Thoracic aorta (tissue), 2 donors: ENCODE measurements at regions not wholly inside any gene's neighbourhood (a gene's known extent, or its start where the extent isn't known, plus 50 kb on each side); places are given as distances from the start of the nearest gene placed in this dataset.
"Not testable (repeated sequence)": the region's sequence is repeated elsewhere in the genome, so short reads cannot be mapped to it uniquely, and the experiment has no call there.

Experiments
- ATAC-seq: fragments of 150-250 bp; one replicate; pipeline ENCODE4 v1.8.0; 2017; ENCODE audit warnings: low read depth; ENCODE audit not compliant: insufficient number of reproducible peaks, low FRiP score
- DNase-seq: peaks from one replicate; pipeline ENCODE4 v3.0.0-alpha.2; 2020; ENCODE audit warnings: low spot score
- H3K27ac ChIP-seq, 2 donors: fragments of 200-600 bp; sonication (generic); 1 replicate in 1 of 2; 2 replicates in 1 of 2; pipeline ENCODE4 v1.5.1; 2016; ENCODE audit warnings: mild to moderate bottlenecking in 2 of 2, moderate library complexity in 2 of 2
- H3K27me3 ChIP-seq: fragments of 200-600 bp; sonication (generic); replicated peaks from 2 replicates; pipeline ENCODE4 v1.6.0; 2016; ENCODE audit warnings: mild to moderate bottlenecking; ENCODE audit not compliant: insufficient read depth
- H3K36me3 ChIP-seq: fragments of 200-600 bp; sonication (generic); one replicate; pipeline ENCODE4 v1.5.1; 2016
- H3K4me1 ChIP-seq, 2 donors: fragments of 200-600 bp; sonication (generic); 1 replicate in 1 of 2; 2 replicates in 1 of 2; pipeline versions ENCODE4 v1.5.1 to v1.6.0; 2016; ENCODE audit warnings: low read depth in 2 of 2, mild to moderate bottlenecking in 1 of 2; ENCODE audit not compliant: control insufficient read depth in 1 of 2
- H3K4me3 ChIP-seq: fragments of 200-600 bp; sonication (generic); 2 replicates; pipeline ENCODE4 v1.5.1; 2016; ENCODE audit warnings: mild to moderate bottlenecking
- H3K9me3 ChIP-seq: fragments of 200-600 bp; sonication (generic); 2 replicates; pipeline ENCODE4 v1.5.1; 2016
- TF ChIP-seq, protein P1 (sequence below): fragments of 200-600 bp; sonication (generic); IDR thresholded peaks from one replicate; pipeline ENCODE4 v1.5.1; 2019; ENCODE audit warnings: antibody characterized with exemption

DNA sequence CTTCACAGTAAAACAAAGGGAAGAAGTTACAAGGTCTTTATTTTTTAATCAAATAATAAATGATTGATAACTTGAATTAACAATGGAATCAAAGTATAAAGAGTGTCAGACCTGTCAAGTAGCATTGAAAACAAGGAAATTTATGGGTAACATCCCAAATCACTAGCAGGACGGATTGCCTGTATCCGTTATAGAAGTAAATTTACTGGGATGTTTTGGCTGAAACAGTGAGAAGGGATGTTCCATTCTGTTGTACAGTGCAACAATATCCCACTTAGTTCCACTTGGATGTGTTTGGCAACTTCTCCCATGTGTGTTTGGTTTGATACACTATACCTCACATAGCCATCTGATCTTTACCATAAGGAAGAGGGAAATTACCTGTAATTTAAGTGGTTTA is 421.0 kb upstream of the CHD1 start:
- no peaks in the 10 kb centered on the region for H3K36me3 ChIP-seq
- no peaks in the 10 kb centered on the region for H3K9me3 ChIP-seq
- no peak overlapping the region for H3K27ac ChIP-seq
- DNase-seq (no peak), ATAC-seq (no peak)
- no peak overlapping the region for H3K4me3 ChIP-seq
- H3K27me3 ChIP-seq = no peaks in the 10 kb centered on the region
- H3K4me1 ChIP-seq = no peaks in the 10 kb centered on the region
- TF ChIP-seq, protein P1, sequence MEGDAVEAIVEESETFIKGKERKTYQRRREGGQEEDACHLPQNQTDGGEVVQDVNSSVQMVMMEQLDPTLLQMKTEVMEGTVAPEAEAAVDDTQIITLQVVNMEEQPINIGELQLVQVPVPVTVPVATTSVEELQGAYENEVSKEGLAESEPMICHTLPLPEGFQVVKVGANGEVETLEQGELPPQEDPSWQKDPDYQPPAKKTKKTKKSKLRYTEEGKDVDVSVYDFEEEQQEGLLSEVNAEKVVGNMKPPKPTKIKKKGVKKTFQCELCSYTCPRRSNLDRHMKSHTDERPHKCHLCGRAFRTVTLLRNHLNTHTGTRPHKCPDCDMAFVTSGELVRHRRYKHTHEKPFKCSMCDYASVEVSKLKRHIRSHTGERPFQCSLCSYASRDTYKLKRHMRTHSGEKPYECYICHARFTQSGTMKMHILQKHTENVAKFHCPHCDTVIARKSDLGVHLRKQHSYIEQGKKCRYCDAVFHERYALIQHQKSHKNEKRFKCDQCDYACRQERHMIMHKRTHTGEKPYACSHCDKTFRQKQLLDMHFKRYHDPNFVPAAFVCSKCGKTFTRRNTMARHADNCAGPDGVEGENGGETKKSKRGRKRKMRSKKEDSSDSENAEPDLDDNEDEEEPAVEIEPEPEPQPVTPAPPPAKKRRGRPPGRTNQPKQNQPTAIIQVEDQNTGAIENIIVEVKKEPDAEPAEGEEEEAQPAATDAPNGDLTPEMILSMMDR = no peak

DNA sequence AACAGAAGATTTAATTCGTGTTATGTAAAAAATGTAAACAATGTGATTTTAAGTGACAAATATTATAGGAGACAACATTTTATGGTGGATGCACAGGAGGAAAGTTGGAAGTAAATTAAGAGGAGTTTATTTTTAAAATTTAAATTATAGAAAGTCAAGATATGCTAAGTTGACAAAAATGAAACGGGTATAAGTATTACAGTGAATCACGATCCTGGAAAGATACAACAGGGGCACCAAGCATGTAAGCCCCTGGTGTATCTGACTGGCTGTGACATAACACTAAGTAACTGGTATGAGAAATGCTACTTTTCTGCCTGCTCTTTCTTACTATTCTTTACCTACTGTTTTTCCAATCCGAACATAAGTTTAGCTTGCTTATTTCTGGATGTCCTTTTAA is 419.8 kb upstream of the CHD1 start:
- H3K36me3 ChIP-seq = no peaks in the 10 kb centered on the region
- H3K27ac ChIP-seq = no peak overlapping the region
- ATAC-seq (no peak), DNase-seq (no peak)
- no peaks in the 10 kb centered on the region for H3K27me3 ChIP-seq
- TF ChIP-seq, protein P1 = no peak
- no peaks in the 10 kb centered on the region for H3K4me1 ChIP-seq
- no peak overlapping the region for H3K4me3 ChIP-seq
- no peaks in the 10 kb centered on the region for H3K9me3 ChIP-seq

DNA sequence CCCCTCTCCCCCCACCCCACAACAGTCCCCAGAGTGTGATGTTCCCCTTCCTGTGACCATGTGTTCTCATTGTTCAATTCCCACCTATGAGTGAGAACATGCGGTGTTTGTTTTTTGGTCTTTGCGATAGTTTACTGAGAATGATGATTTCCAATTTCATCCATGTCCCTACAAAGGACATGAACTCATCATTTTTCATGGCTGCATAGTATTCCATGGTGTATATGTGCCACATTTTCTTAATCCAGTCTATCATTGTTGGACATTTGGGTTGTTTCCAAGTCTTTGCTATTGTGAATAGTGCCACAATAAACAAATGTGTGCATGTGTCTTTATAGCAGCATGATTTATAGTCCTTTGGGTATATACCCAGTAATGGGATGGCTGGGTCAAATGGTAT is 411.0 kb upstream of the CHD1 start:
- DNase-seq, H3K4me3 ChIP-seq: not testable (repeated sequence)

DNA sequence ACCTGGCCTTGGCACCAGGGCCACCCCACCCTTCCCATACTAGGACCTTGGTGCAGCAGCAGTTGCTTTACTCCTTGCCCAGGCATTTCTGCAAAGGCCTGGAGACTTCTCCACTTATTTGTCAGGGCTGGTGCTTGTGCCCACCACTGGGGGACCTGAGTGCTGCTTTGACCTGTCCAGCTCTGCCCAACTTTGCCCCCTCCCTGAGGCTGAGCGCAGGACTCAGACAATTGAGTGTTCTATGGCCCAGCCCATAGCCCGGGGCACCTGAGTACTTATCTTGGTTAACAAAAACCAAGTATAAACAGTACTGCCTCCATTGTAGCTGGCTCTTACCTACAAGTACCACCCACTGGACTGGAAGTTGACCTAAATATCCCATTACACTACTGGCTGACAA is 406.1 kb upstream of the CHD1 start:
- Histone ChIP-seq H3K27ac (no peak overlapping the region), H3K9me3 (peaks cover 3% of the 10 kb centered on the region), H3K4me1 (no peaks in the 10 kb centered on the region), H3K36me3 (no peaks in the 10 kb centered on the region), H3K27me3 (no peaks in the 10 kb centered on the region), H3K4me3 (no peak overlapping the region)
- TF ChIP-seq, protein P1 = no peak
- ATAC-seq (no peak), DNase-seq (no peak)

More for the DNA sequence above, 411.0 kb upstream of the CHD1 start:
- not testable (repeated sequence) for H3K27ac ChIP-seq, ATAC-seq, H3K9me3 ChIP-seq, H3K27me3 ChIP-seq, H3K4me1 ChIP-seq, H3K36me3 ChIP-seq

DNA sequence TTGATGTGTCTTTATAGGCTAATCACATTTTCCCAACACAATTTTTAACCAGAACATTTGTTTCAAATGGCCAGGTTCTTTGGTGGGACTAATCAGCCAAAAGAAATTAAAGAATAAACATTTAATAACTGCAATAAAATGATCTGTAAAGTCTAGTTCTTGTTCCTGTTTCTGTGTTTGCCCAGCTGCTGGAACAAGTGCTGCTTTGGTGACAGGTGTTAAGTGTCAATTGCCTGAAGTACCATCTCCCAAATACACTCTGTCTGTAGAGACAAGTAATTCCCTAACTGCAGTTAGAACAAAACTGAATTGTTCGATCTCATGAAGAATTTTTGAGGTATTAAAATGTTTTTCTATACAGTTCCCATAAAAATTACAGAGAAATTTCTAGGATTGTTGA is 402.3 kb upstream of the CHD1 start:
- ATAC-seq = no peak
- TF ChIP-seq, protein P1 = no peak
- H3K36me3 ChIP-seq = no peaks in the 10 kb centered on the region
- H3K4me1 ChIP-seq = no peaks in the 10 kb centered on the region
- DNase-seq = no peak
- H3K4me3 ChIP-seq = no peak overlapping the region
- no peak overlapping the region for H3K27ac ChIP-seq
- no peaks in the 10 kb centered on the region for H3K27me3 ChIP-seq
- peaks cover 1% of the 10 kb centered on the region for H3K9me3 ChIP-seq

DNA sequence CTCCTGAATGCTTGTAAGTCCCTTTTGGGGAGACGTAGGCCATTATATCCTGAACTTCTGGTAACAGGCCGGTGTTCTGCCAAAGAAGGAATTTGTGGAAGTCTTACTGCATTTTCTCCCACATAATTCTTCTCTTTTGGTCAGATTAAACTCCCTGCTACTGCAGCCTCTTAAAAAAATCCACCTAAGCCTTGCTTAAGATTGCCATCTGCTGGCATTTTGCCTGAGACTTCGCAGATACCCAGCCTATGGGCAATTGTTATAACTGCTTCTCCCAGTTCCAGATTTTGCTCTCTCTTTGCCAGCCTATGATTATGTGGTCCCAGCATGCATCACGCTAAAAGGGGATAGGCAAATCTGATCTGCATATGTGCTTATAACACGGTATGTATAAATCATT is 391.6 kb upstream of the CHD1 start:
- H3K36me3 ChIP-seq = no peaks in the 10 kb centered on the region
- ATAC-seq (no peak), DNase-seq (no peak)
- no peaks in the 10 kb centered on the region for H3K27me3 ChIP-seq
- TF ChIP-seq, protein P1 = no peak
- no peaks in the 10 kb centered on the region for H3K4me1 ChIP-seq
- no peaks in the 10 kb centered on the region for H3K9me3 ChIP-seq
- H3K27ac ChIP-seq = no peak overlapping the region
- no peak overlapping the region for H3K4me3 ChIP-seq
